COR-L47 (cell line): ENCODE measurements at regions not wholly inside any gene's neighbourhood (a gene's known extent, or its start where the extent isn't known, plus 50 kb on each side); places are given as distances from the start of the nearest gene placed in this dataset.

Experiments
- DNase-seq: peaks from one replicate; lab custom pipeline; 2025; lab: John Stamatoyannopoulos, UW

- DNase-seq: no peak
Measured at GRCh38 chr2:188919824-188920223, 54.3 kb upstream of the COL3A1 start.

GRCh38 chr2:188922191-188922590, 52.0 kb upstream of the COL3A1 start:
- DNase-seq: no peak
